A549 (cell line): ENCODE measurements at regions not wholly inside any gene's neighbourhood (a gene's known extent, or its start where the extent isn't known, plus 50 kb on each side); places are given as distances from the start of the nearest gene placed in this dataset.
A peak's percentile ranks its signal among the peaks of the same experiment; 100 is the strongest.

Source experiments
- ATAC-seq, 2 experiments: fragments of 200-7000 bp in 1 of 2; fragments of >200 bp in 1 of 2; cut with Nextera tagmentation in 1 of 2; cut with Tn5 transposase in 1 of 2; 3 replicates each; pipeline versions ENCODE4 v1.8.0 to v1.9.1; 2018 to 2020; ENCODE audit warnings: mild to moderate bottlenecking in 1 of 2, moderate library complexity in 1 of 2
- CTCF ChIA-PET: fragments of 300-600 bp; sonication (Branson Sonifier 250); formaldehyde crosslinking; extraction: SDS; loops from one replicate; lab custom pipeline; 2021; ENCODE audit warnings: antibody characterized with exemption, inconsistent platforms; lab: Yijun Ruan, JAX
- POLR2A ChIA-PET: fragments of 350-600 bp; formaldehyde crosslinking; extraction: SDS; loops from one replicate; lab custom pipeline; 2021; ENCODE audit warnings: antibody characterized with exemption, inconsistent platforms; lab: Yijun Ruan, JAX
- DNase-seq, 2 experiments: peaks; one replicate each; pipeline versions ENCODE4 v3.0.0 to v3.0.0-alpha.2; 2011 to 2016; ENCODE audit warnings: low read depth in 1 of 2, low spot score in 1 of 2
- FAIRE-seq: peaks from 2 replicates; lab custom pipeline; 2011; peaks lifted over from hg19 to GRCh38; lab: Jason Lieb, UNC
- H3K27ac ChIP-seq, 2 experiments: fragments of >200 bp; sonication (Bioruptor Twin); formaldehyde crosslinking; 3 replicates each; pipeline ENCODE4 v1.5.1; 2016 to 2017
- H3K4me1 ChIP-seq: fragments of >200 bp; sonication (Bioruptor Twin); formaldehyde crosslinking; 3 replicates; pipeline ENCODE4 v1.6.1; 2016
- H3K4me2 ChIP-seq: fragments of >200 bp; sonication (Bioruptor Twin); formaldehyde crosslinking; 3 replicates; pipeline ENCODE4 v1.6.1; 2016
- H3K4me3 ChIP-seq: fragments of >200 bp; sonication (Bioruptor Twin); formaldehyde crosslinking; 3 replicates; pipeline ENCODE4 v1.5.1; 2016
- H3K9me3 ChIP-seq: fragments of >200 bp; sonication (Bioruptor Twin); formaldehyde crosslinking; 3 replicates; pipeline ENCODE4 v1.6.1; 2016
- BHLHE40 ChIP-seq: IDR thresholded peaks from 2 replicates; pipeline ENCODE4 v1.6.1; 2012; ENCODE audit warnings: low read depth, low read length, inconsistent platforms
- EP300 ChIP-seq, 2 experiments: fragments of >200 bp; sonication (Bioruptor Twin); formaldehyde crosslinking; IDR thresholded peaks; 2 replicates in 1 of 2; 3 replicates in 1 of 2; pipeline ENCODE4 v1.6.1; 2016 to 2017
- FOSB ChIP-seq: fragments of 250-450 bp; sonication (Bioruptor Pico); IDR thresholded peaks from 2 replicates; pipeline ENCODE4 v1.5.0; 2020; ENCODE audit warnings: mild to moderate bottlenecking, moderate library complexity
- FOXS1 ChIP-seq: fragments of 250-450 bp; sonication (Bioruptor Pico); IDR thresholded peaks from 2 replicates; pipeline ENCODE4 v1.5.0; 2020; ENCODE audit warnings: mild to moderate bottlenecking, moderate library complexity
- GATA3 ChIP-seq: IDR thresholded peaks from 2 replicates; pipeline ENCODE4 v1.6.1; 2012; ENCODE audit warnings: borderline replicate concordance
- HES2 ChIP-seq: fragments of >200 bp; sonication (Bioruptor Twin); formaldehyde crosslinking; IDR thresholded peaks from 2 replicates; pipeline ENCODE4 v1.6.1; 2016
- HEYL ChIP-seq: fragments of 250-450 bp; sonication (Bioruptor Pico); IDR thresholded peaks from 2 replicates; pipeline ENCODE4 v1.8.0; 2021; ENCODE audit warnings: mild to moderate bottlenecking, moderate library complexity
- KDM5A ChIP-seq: fragments of 200-600 bp; sonication (generic); IDR thresholded peaks from 2 replicates; pipeline ENCODE4 v1.6.1; 2016; ENCODE audit warnings: antibody characterized with exemption, mild to moderate bottlenecking
- MAFK ChIP-seq: fragments of 450-650 bp; IDR thresholded peaks from 2 replicates; pipeline ENCODE4 v1.6.1; 2014; ENCODE audit not compliant: partially characterized antibody
- MAX ChIP-seq: IDR thresholded peaks from 2 replicates; pipeline ENCODE4 v1.6.1; 2012
- MYC ChIP-seq: IDR thresholded peaks from 2 replicates; pipeline ENCODE4 v1.6.1; 2012; ENCODE audit warnings: mild to moderate bottlenecking, inconsistent platforms, low read length, improper control_type of control experiment, borderline replicate concordance
- PHF8 ChIP-seq: fragments of 200-600 bp; sonication (generic); IDR thresholded peaks from 2 replicates; pipeline ENCODE4 v1.6.1; 2016; ENCODE audit warnings: low read depth, mild to moderate bottlenecking, antibody characterized with exemption, moderate library complexity, borderline replicate concordance
- POLR2A ChIP-seq: IDR thresholded peaks from 2 replicates; pipeline ENCODE4 v1.6.1; 2012; ENCODE audit warnings: mild to moderate bottlenecking, low read length
- POLR2AphosphoS2 ChIP-seq: conservative IDR thresholded peaks from 2 replicates; pipeline ENCODE4 v1.6.1; 2012; ENCODE audit warnings: low read length, improper control_type of control experiment, inconsistent platforms
- RARB ChIP-seq: fragments of 250-450 bp; sonication (Bioruptor Pico); IDR thresholded peaks from 2 replicates; pipeline ENCODE4 v1.8.0; 2021; ENCODE audit warnings: mild to moderate bottlenecking, moderate library complexity
- RCOR1 ChIP-seq: fragments of 150-350 bp; IDR thresholded peaks from 2 replicates; pipeline ENCODE4 v1.6.1; 2014; ENCODE audit warnings: antibody characterized with exemption, low read length, low read depth
- RNF2 ChIP-seq: fragments of 200-600 bp; sonication (generic); IDR thresholded peaks from 2 replicates; pipeline ENCODE4 v1.6.1; 2016; ENCODE audit warnings: low read depth, mild to moderate bottlenecking, antibody characterized with exemption, moderate library complexity, borderline replicate concordance
- USF2 ChIP-seq: fragments of 450-650 bp; IDR thresholded peaks from 2 replicates; pipeline ENCODE4 v1.6.1; 2014; ENCODE audit warnings: antibody characterized with exemption
- ZFP36 ChIP-seq: fragments of 450-650 bp; IDR thresholded peaks from 2 replicates; pipeline ENCODE4 v1.6.1; 2014; ENCODE audit warnings: borderline replicate concordance; ENCODE audit not compliant: partially characterized antibody
- ZNF302 ChIP-seq: fragments of 250-450 bp; sonication (Bioruptor Pico); IDR thresholded peaks from 2 replicates; pipeline ENCODE4 v1.9.0; 2021; ENCODE audit warnings: inconsistent platforms, mild to moderate bottlenecking, moderate library complexity
- WGBS: methylation state at CpG from one replicate; pipeline ENCODE4 v1.1.6; 2017; ENCODE audit errors: missing lambda C conversion rate; 5-methylcytosine and 5-hydroxymethylcytosine counted together
- TF ChIP-seq, protein P1 (sequence below): fragments of 250-450 bp; sonication (Bioruptor Pico); IDR thresholded peaks from 2 replicates; pipeline ENCODE4 v1.5.0; 2021; ENCODE audit warnings: mild to moderate bottlenecking, moderate library complexity, borderline replicate concordance

DNA sequence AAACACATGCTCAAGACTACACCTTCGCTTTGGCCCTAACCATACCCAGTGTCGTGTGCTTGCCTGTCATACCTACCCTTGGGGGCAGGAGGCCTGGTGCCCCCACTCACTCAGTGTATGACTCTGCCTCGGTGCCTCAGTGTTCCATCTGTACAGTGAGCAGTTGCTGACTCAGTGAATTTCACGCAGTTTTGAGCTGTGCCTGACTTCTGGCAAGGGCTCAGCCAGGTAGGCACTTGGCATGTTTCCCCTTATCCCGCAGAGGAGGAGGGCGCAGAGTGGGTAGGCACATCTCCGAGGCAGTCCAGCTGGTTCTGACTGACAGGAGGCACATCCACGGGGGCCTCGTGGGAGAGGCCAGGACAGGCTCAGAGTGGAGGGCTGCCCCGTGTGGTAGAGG, 148.9 kb upstream of the CIBAR2 start:
- no peak for ATAC-seq
- FAIRE-seq = no peak
- 95% methylated on average over 6 of the region's 10 CpGs for WGBS
- H3K4me3 ChIP-seq = no peak overlapping the region
- no peak for DNase-seq
- TF ChIP-seq MAFK = peak; percentile 86
- TF ChIP-seq MYC = no peak
- no peak for TF ChIP-seq GATA3
- no peak for TF ChIP-seq RCOR1
- TF ChIP-seq HES2 = no peak
- no peak overlapping the region for H3K27ac ChIP-seq
- no peaks in the 10 kb centered on the region for H3K4me1 ChIP-seq
- POLR2A ChIA-PET = no interaction called here
- CTCF ChIA-PET = interaction anchor here (0.9 to 7.9 kb wide), 6 partner anchors 9 to 146 kb away, joined by 3 to 49 read pairs (median 6); no protein-coding TSS in a partner anchor
- no peak overlapping the region for H3K4me2 ChIP-seq
- no peaks in the 10 kb centered on the region for H3K9me3 ChIP-seq

DNA sequence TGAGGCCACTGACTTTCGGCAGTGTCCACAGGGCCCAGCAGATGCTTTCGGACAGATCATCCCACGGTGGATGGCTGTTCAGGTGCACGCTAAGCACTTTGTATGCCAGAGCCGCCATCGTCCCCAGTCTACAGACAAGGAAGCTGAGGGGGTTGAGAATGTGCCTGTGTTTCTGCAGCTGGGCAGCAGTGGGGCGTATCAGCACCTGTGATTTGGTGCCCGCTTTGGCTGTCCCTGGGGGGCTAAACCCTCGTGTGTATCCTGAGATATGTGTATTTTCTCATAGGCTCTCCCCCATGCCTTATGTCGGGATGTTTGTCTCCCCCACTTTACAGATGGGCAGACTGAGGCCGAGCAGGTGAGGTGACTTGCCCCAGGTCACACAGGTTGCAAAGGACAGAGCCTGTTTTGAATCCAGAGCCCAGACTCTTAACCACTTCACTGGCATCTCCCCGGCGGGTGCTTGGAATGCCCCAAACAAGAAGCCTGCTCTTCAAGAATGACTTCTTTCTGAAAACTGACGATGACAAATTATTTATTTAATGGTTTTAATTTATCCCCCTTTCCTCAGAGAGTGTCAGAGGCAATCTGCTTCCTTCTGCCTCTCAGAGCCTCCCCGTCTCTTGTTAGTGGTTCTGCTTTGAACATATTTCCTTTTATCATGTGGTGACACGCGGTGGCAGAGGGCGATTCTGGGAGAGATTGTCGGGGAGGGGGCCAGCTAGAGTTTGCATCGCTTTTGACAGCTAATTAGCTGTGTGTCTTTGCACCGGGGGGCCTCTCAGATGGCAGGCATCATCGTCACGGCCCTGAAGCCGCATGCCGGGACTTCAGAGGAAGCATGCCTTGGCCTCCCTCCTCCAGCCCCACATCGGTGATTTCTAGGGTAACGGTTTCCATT, 149.6 kb upstream of the CIBAR2 start:
- H3K9me3 ChIP-seq = no peaks in the 10 kb centered on the region
- FAIRE-seq = no peak
- 79% methylated on average over 27 of the region's 27 CpGs for WGBS
- CTCF ChIA-PET = interaction anchor here (0.9 to 7.9 kb wide), 8 partner anchors 10 to 147 kb away, joined by 3 to 49 read pairs (median 6); no protein-coding TSS in a partner anchor
- TF ChIP-seq, protein P1, sequence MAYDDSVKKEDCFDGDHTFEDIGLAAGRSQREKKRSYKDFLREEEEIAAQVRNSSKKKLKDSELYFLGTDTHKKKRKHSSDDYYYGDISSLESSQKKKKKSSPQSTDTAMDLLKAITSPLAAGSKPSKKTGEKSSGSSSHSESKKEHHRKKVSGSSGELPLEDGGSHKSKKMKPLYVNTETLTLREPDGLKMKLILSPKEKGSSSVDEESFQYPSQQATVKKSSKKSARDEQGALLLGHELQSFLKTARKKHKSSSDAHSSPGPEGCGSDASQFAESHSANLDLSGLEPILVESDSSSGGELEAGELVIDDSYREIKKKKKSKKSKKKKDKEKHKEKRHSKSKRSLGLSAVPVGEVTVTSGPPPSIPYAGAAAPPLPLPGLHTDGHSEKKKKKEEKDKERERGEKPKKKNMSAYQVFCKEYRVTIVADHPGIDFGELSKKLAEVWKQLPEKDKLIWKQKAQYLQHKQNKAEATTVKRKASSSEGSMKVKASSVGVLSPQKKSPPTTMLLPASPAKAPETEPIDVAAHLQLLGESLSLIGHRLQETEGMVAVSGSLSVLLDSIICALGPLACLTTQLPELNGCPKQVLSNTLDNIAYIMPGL (CRISPR knock-in tag) = no peak
- TF ChIP-seq RARB (no peak), FOXS1 (no peak), ZNF302 (CRISPR knock-in tag) (no peak), POLR2A (no peak), ZFP36 (no peak), FOSB (CRISPR knock-in tag) (no peak), HEYL (CRISPR knock-in tag) (no peak), PHF8 (no peak), KDM5A (no peak), BHLHE40 (no peak), EP300 (IDR thresholded peaks at IDR 0.05) (no peak), POLR2AphosphoS2 (no peak), USF2 (no peak), MAX (no peak), RNF2 (no peak)
- TF ChIP-seq, all 56 proteins: peak for 0
- DNase-seq (no peak), ATAC-seq (no peak)
- no peak overlapping the region for H3K4me2 ChIP-seq
- H3K27ac ChIP-seq = no peak overlapping the region
- no peaks in the 10 kb centered on the region for H3K4me1 ChIP-seq
- POLR2A ChIA-PET = no interaction called here
- H3K4me3 ChIP-seq = no peak overlapping the region
